Loucy (cell line): ENCODE measurements at regions not wholly inside any gene's neighbourhood (a gene's known extent, or its start where the extent isn't known, plus 50 kb on each side); places are given as distances from the start of the nearest gene placed in this dataset.

Source experiments
- H2AFZ ChIP-seq: fragments of 200-600 bp; sonication (generic); 2 replicates; pipeline ENCODE4 v1.6.0; 2016; ENCODE audit warnings: antibody characterized with exemption, mild to moderate bottlenecking, low read length, moderate library complexity
- H3F3A ChIP-seq: fragments of 200-600 bp; 2 replicates; pipeline ENCODE4 v1.6.0; 2016; ENCODE audit warnings: antibody characterized with exemption, low read depth, mild to moderate bottlenecking
- H3K27me3 ChIP-seq: fragments of 200-600 bp; sonication (generic); 2 replicates; pipeline ENCODE4 v1.6.1; 2014; ENCODE audit warnings: low read length, mild to moderate bottlenecking; ENCODE audit not compliant: insufficient read depth, poor library complexity, severe bottlenecking
- H3K36me3 ChIP-seq: fragments of 200-600 bp; sonication (generic); 2 replicates; pipeline ENCODE4 v1.6.1; 2016; ENCODE audit warnings: low read length; ENCODE audit not compliant: insufficient read depth
- H3K4me1 ChIP-seq: fragments of 200-600 bp; sonication (generic); 2 replicates; pipeline ENCODE4 v1.5.1; 2014; ENCODE audit warnings: low read length, mild to moderate bottlenecking; ENCODE audit not compliant: insufficient read depth, poor library complexity, severe bottlenecking
- H3K4me2 ChIP-seq: fragments of 200-600 bp; sonication (generic); 2 replicates; pipeline ENCODE4 v1.6.0; 2014; ENCODE audit warnings: antibody characterized with exemption, low read length, low read depth, mild to moderate bottlenecking; ENCODE audit not compliant: poor library complexity, severe bottlenecking
- H3K4me3 ChIP-seq: fragments of 200-600 bp; sonication (generic); 2 replicates; pipeline ENCODE4 v1.5.1; 2014; ENCODE audit warnings: low read length, mild to moderate bottlenecking, mixed read lengths; ENCODE audit not compliant: poor library complexity, severe bottlenecking
- H3K79me2 ChIP-seq: fragments of 200-600 bp; sonication (generic); 2 replicates; pipeline ENCODE4 v1.6.1; 2014; ENCODE audit warnings: low read length; ENCODE audit not compliant: insufficient read depth
- H3K9ac ChIP-seq: fragments of 200-600 bp; sonication (generic); 2 replicates; pipeline ENCODE4 v1.6.0; 2014; ENCODE audit warnings: mild to moderate bottlenecking, low read depth, low read length, moderate library complexity; ENCODE audit not compliant: poor library complexity, severe bottlenecking
- H3K9me2 ChIP-seq: fragments of 200-600 bp; sonication (generic); replicated peaks from 2 replicates; pipeline ENCODE4 v1.6.1; 2016; ENCODE audit warnings: low read depth, low read length, mixed read lengths
- H3K9me3 ChIP-seq: fragments of 200-600 bp; sonication (generic); 2 replicates; pipeline ENCODE4 v1.6.1; 2014; ENCODE audit warnings: mild to moderate bottlenecking, antibody characterized with exemption, low read length, low read depth; ENCODE audit not compliant: insufficient read depth
- H4K20me1 ChIP-seq: fragments of 200-600 bp; sonication (generic); 2 replicates; pipeline ENCODE4 v1.6.0; 2014; ENCODE audit warnings: antibody characterized with exemption, low read length, mild to moderate bottlenecking; ENCODE audit not compliant: insufficient read depth, poor library complexity, severe bottlenecking
- EZH2phosphoT487 ChIP-seq: fragments of 200-600 bp; IDR thresholded peaks from 2 replicates; pipeline ENCODE4 v1.6.1; 2018; ENCODE audit warnings: antibody characterized with exemption, mild to moderate bottlenecking, moderate library complexity, borderline replicate concordance
- TF ChIP-seq, protein P1 (sequence below): fragments of 200-600 bp; sonication (generic); conservative IDR thresholded peaks from 2 replicates; pipeline ENCODE4 v1.5.1; 2014; ENCODE audit warnings: mild to moderate bottlenecking, antibody characterized with exemption, low read length

- H3K79me2 ChIP-seq, result no peaks in the 10 kb centered on the region
- no peak overlapping the region for H3K9ac ChIP-seq
- no peaks in the 10 kb centered on the region for H4K20me1 ChIP-seq
- TF ChIP-seq, protein P1, sequence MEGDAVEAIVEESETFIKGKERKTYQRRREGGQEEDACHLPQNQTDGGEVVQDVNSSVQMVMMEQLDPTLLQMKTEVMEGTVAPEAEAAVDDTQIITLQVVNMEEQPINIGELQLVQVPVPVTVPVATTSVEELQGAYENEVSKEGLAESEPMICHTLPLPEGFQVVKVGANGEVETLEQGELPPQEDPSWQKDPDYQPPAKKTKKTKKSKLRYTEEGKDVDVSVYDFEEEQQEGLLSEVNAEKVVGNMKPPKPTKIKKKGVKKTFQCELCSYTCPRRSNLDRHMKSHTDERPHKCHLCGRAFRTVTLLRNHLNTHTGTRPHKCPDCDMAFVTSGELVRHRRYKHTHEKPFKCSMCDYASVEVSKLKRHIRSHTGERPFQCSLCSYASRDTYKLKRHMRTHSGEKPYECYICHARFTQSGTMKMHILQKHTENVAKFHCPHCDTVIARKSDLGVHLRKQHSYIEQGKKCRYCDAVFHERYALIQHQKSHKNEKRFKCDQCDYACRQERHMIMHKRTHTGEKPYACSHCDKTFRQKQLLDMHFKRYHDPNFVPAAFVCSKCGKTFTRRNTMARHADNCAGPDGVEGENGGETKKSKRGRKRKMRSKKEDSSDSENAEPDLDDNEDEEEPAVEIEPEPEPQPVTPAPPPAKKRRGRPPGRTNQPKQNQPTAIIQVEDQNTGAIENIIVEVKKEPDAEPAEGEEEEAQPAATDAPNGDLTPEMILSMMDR, result no peak
- TF ChIP-seq EZH2phosphoT487, result no peak
- H3K9me3 ChIP-seq, result no peaks in the 10 kb centered on the region; the same call in 1 of the 2 replicates
- no peaks in the 10 kb centered on the region for H3K36me3 ChIP-seq
- H2AFZ ChIP-seq, result no peak overlapping the region
- no peak overlapping the region for H3K4me3 ChIP-seq
- no peak overlapping the region for H3K4me2 ChIP-seq
- H3K4me1 ChIP-seq, result no peaks in the 10 kb centered on the region
- no peaks in the 10 kb centered on the region for H3F3A ChIP-seq
- no peaks in the 10 kb centered on the region for H3K9me2 ChIP-seq
- H3K27me3 ChIP-seq, result no peaks in the 10 kb centered on the region
Measured at GRCh38 chr2:100692906-100693305, 127.0 kb upstream of the NPAS2 start.

GRCh38 chr2:100699131-100699530, 120.8 kb upstream of the NPAS2 start:
- H3K4me3 ChIP-seq, result no peak overlapping the region
- no peaks in the 10 kb centered on the region for H3K79me2 ChIP-seq
- no peaks in the 10 kb centered on the region for H3K4me1 ChIP-seq
- H3K4me2 ChIP-seq, result no peak overlapping the region
- H4K20me1 ChIP-seq, result no peaks in the 10 kb centered on the region
- no peak overlapping the region for H3K9ac ChIP-seq
- H3K9me3 ChIP-seq, result no peaks in the 10 kb centered on the region; the same call in 1 of the 2 replicates
- H3K27me3 ChIP-seq, result no peaks in the 10 kb centered on the region
- H3K36me3 ChIP-seq, result no peaks in the 10 kb centered on the region
- no peak overlapping the region for H2AFZ ChIP-seq
- no peaks in the 10 kb centered on the region for H3K9me2 ChIP-seq
- no peak for TF ChIP-seq EZH2phosphoT487
- TF ChIP-seq, protein P1, result no peak
- H3F3A ChIP-seq, result no peaks in the 10 kb centered on the region

DNA sequence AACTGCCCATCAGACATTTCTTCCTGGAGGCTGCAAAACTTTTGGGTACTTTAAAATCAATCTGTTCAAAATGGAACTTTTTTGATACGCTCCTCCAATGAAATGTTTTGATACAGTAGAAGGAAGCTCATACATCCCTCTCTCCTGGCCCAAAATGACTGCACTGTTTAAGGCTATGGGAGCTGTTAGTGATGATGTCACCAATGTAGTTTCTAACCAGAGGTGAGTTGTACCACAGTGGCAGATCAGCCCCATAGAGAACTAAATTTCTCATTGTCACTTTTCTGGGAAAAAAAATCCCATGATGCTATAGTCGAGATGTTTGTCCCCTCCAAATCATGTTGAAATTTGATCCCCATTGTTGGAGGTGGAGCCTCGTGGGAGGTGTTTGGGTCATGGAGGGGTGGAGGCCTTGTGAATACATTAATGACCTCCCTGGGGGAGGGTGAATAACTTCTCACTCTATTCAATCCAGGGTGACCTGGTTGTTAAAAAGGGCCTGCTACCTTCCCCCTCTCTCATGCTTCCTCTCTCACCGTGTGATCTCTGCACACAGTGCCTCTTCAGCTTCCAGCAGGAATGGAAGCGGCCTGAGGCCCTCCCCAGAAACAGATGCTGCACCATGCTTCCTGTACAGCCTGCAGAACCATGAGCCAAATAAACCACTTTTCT, 117.4 kb upstream of the NPAS2 start:
- H3K4me1 ChIP-seq, result no peaks in the 10 kb centered on the region
- H3K9ac ChIP-seq, result no peak overlapping the region
- H3K9me2 ChIP-seq, result no peaks in the 10 kb centered on the region
- H3K9me3 ChIP-seq, result no peaks in the 10 kb centered on the region
- H3F3A ChIP-seq, result no peaks in the 10 kb centered on the region
- H2AFZ ChIP-seq, result no peak overlapping the region
- no peak overlapping the region for H3K4me2 ChIP-seq
- no peaks in the 10 kb centered on the region for H3K27me3 ChIP-seq
- H4K20me1 ChIP-seq, result no peaks in the 10 kb centered on the region
- no peaks in the 10 kb centered on the region for H3K36me3 ChIP-seq
- H3K79me2 ChIP-seq, result no peaks in the 10 kb centered on the region
- H3K4me3 ChIP-seq, result no peak overlapping the region
- no peak for TF ChIP-seq EZH2phosphoT487
- TF ChIP-seq, protein P1, result no peak
